ENCODE measurements at regions not wholly inside any gene's neighbourhood (a gene's known extent, or its start where the extent isn't known, plus 50 kb on each side); places are given as distances from the start of the nearest gene placed in this dataset.

- TF ChIP-seq POLR2A (IDR thresholded peaks at IDR 0.05) (no peak), EP300 (IDR thresholded peaks at IDR 0.05) (no peak)
- TF ChIP-seq, protein P1, sequence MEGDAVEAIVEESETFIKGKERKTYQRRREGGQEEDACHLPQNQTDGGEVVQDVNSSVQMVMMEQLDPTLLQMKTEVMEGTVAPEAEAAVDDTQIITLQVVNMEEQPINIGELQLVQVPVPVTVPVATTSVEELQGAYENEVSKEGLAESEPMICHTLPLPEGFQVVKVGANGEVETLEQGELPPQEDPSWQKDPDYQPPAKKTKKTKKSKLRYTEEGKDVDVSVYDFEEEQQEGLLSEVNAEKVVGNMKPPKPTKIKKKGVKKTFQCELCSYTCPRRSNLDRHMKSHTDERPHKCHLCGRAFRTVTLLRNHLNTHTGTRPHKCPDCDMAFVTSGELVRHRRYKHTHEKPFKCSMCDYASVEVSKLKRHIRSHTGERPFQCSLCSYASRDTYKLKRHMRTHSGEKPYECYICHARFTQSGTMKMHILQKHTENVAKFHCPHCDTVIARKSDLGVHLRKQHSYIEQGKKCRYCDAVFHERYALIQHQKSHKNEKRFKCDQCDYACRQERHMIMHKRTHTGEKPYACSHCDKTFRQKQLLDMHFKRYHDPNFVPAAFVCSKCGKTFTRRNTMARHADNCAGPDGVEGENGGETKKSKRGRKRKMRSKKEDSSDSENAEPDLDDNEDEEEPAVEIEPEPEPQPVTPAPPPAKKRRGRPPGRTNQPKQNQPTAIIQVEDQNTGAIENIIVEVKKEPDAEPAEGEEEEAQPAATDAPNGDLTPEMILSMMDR (IDR thresholded peaks at IDR 0.05): no peak
Observed at GRCh38 chr19:28610731-28611130, 602.2 kb downstream of the UQCRFS1 start.
